ENCODE measurements at regions not wholly inside any gene's neighbourhood (a gene's known extent, or its start where the extent isn't known, plus 50 kb on each side); places are given as distances from the start of the nearest gene placed in this dataset.

DNA sequence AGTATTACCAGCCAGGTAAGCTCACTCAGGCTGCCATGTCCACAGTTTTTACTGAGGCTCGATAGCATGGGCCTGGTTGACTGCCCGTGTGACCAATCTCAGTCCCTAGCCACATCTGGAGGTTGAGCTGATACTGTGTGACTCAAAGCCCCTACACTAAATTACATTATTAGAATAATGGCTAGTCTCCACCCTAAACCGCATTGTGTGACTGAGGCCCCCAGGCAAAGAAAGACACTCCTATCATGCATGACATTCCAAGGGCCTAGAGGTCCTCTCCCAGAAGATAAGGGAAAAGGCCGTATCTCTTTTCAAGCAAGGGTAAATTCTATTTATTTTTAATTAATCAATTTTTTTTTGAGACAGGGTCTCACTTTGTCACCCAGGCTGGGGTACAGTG is 505.3 kb downstream of the HAPSTR1 start:
- 91 to 100% methylated on average over 1 to 4 of the region's 4 CpGs for WGBS, 2 experiments (ENCODE audit: insufficient coverage in 1 of 2, insufficient read length in 1 of 2)

DNA sequence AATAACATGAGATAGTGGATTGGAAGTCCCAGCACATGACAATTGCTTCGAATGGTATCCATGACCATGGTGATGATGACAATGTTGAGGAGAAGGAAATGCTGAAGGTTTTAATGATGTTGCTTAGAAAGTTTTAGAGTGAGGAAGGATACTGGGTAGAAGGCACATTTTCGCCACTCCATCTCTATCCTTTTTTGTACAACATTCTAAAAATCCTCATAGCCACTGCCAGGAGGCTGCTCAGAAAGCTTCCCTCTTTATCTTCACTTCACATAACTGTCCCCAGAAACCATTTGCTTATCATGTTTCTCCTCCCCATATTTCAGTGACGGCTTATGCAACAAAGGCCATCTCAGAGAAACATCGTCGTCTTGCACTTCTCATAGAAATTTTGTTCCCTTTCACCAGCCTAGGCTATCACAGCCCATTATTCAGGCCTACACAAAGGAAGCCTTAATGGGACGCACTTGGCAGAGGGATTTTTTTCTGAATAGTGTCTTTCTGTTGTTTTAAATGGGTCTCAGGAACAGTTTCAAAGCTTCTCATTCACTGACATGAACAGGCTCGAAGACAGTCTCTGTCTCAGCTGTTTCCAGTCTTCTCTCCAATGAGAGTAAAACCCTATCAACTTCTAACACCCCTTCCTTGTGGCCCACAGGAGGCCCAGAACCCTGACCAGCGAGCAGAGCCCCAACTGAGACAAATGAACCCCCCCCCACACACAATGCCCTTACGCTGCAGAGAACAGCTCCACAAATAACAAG is 506.7 kb downstream of the HAPSTR1 start:
- Histone ChIP-seq H3K27ac (ENCODE audit: low read depth, low read length) (no peak overlapping the region), H3K36me3 (ENCODE audit: control insufficient read depth, insufficient read depth, low read length) (no peaks in the 10 kb centered on the region), H3K27me3 (ENCODE audit: control insufficient read depth, insufficient read depth, low read length, poor library complexity, severe bottlenecking) (no peaks in the 10 kb centered on the region), H3K4me3 (ENCODE audit: low read length) (no peak overlapping the region), H3K4me1 (ENCODE audit: control insufficient read depth, insufficient read depth, low read length) (no peaks in the 10 kb centered on the region), H3K9me3 (ENCODE audit: control insufficient read depth, low read length) (no peaks in the 10 kb centered on the region), H3K9ac (ENCODE audit: extremely low read depth, low read length, poor library complexity, severe bottlenecking) (no peak overlapping the region)
- Mint-ChIP-seq H3K4me1 (no peaks in the 10 kb centered on the region), H3K36me3 (ENCODE audit: low read depth) (no peaks in the 10 kb centered on the region), H3K27me3 (ENCODE audit: insufficient read depth) (no peaks in the 10 kb centered on the region), H3K4me3 (no peak overlapping the region), H3K27ac (no peak overlapping the region), H3K9me3 (no peaks in the 10 kb centered on the region)
- 90 to 100% methylated on average over 3 to 9 of the region's 9 CpGs for WGBS, 2 experiments (ENCODE audit: insufficient coverage in 1 of 2, insufficient read length in 1 of 2)
- TF ChIP-seq, protein P1, sequence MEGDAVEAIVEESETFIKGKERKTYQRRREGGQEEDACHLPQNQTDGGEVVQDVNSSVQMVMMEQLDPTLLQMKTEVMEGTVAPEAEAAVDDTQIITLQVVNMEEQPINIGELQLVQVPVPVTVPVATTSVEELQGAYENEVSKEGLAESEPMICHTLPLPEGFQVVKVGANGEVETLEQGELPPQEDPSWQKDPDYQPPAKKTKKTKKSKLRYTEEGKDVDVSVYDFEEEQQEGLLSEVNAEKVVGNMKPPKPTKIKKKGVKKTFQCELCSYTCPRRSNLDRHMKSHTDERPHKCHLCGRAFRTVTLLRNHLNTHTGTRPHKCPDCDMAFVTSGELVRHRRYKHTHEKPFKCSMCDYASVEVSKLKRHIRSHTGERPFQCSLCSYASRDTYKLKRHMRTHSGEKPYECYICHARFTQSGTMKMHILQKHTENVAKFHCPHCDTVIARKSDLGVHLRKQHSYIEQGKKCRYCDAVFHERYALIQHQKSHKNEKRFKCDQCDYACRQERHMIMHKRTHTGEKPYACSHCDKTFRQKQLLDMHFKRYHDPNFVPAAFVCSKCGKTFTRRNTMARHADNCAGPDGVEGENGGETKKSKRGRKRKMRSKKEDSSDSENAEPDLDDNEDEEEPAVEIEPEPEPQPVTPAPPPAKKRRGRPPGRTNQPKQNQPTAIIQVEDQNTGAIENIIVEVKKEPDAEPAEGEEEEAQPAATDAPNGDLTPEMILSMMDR (conservative IDR thresholded peaks at IDR 0.05), result no peak
- no peak for DNase-seq

More for the DNA sequence above, 505.3 kb downstream of the HAPSTR1 start:
- H3K27me3 ChIP-seq (ENCODE audit: control insufficient read depth, insufficient read depth, low read length, poor library complexity, severe bottlenecking), result no peaks in the 10 kb centered on the region
- H3K9me3 ChIP-seq (ENCODE audit: control insufficient read depth, low read length), result no peaks in the 10 kb centered on the region
- H3K4me3 ChIP-seq (ENCODE audit: low read length), result no peak overlapping the region
- H3K4me1 ChIP-seq (ENCODE audit: control insufficient read depth, insufficient read depth, low read length), result no peaks in the 10 kb centered on the region
- H3K4me1 Mint-ChIP-seq, result no peaks in the 10 kb centered on the region
- peaks cover 2% of the 10 kb centered on the region for H3K27me3 Mint-ChIP-seq (ENCODE audit: insufficient read depth)
- no peaks in the 10 kb centered on the region for H3K36me3 Mint-ChIP-seq (ENCODE audit: low read depth)
- no peaks in the 10 kb centered on the region for H3K9me3 Mint-ChIP-seq
- DNase-seq, result no peak
- TF ChIP-seq, protein P1 (conservative IDR thresholded peaks at IDR 0.05), result no peak
- no peak overlapping the region for H3K4me3 Mint-ChIP-seq
- H3K27ac Mint-ChIP-seq, result no peak overlapping the region
- H3K27ac ChIP-seq (ENCODE audit: low read depth, low read length), result no peak overlapping the region
- H3K36me3 ChIP-seq (ENCODE audit: control insufficient read depth, insufficient read depth, low read length), result no peaks in the 10 kb centered on the region
- H3K9ac ChIP-seq (ENCODE audit: extremely low read depth, low read length, poor library complexity, severe bottlenecking), result no peak overlapping the region

GRCh38 chr16:9598731-9599083 is 507.3 kb downstream of the HAPSTR1 start:
- Histone ChIP-seq H3K4me3 (ENCODE audit: low read length) (no peak overlapping the region), H3K36me3 (ENCODE audit: control insufficient read depth, insufficient read depth, low read length) (no peaks in the 10 kb centered on the region), H3K27ac (ENCODE audit: low read depth, low read length) (no peak overlapping the region), H3K9ac (ENCODE audit: extremely low read depth, low read length, poor library complexity, severe bottlenecking) (no peak overlapping the region), H3K27me3 (ENCODE audit: control insufficient read depth, insufficient read depth, low read length, poor library complexity, severe bottlenecking) (no peaks in the 10 kb centered on the region), H3K9me3 (ENCODE audit: control insufficient read depth, low read length) (no peaks in the 10 kb centered on the region), H3K4me1 (ENCODE audit: control insufficient read depth, insufficient read depth, low read length) (no peaks in the 10 kb centered on the region)
- no peaks in the 10 kb centered on the region for H3K4me1 Mint-ChIP-seq
- no peaks in the 10 kb centered on the region for H3K27me3 Mint-ChIP-seq (ENCODE audit: insufficient read depth)
- no peak overlapping the region for H3K4me3 Mint-ChIP-seq
- no peaks in the 10 kb centered on the region for H3K36me3 Mint-ChIP-seq (ENCODE audit: low read depth)
- no peaks in the 10 kb centered on the region for H3K9me3 Mint-ChIP-seq
- no peak for DNase-seq
- 80 to 89% methylated on average over 1 to 3 of the region's 3 CpGs for WGBS, 2 experiments (ENCODE audit: insufficient coverage in 1 of 2, insufficient read length in 1 of 2)
- H3K27ac Mint-ChIP-seq, result no peak overlapping the region
- TF ChIP-seq, protein P1 (conservative IDR thresholded peaks at IDR 0.05), result no peak
